NCI-H2196 treated with DMSO at 0.1 percent for 48 hours (cell line): ENCODE measurements at regions not wholly inside any gene's neighbourhood (a gene's known extent, or its start where the extent isn't known, plus 50 kb on each side); places are given as distances from the start of the nearest gene placed in this dataset.

Experiments
- DNase-seq: peaks from one replicate; lab custom pipeline; 2025; ENCODE audit not compliant: unreplicated experiment; lab: John Stamatoyannopoulos, UW

DNA sequence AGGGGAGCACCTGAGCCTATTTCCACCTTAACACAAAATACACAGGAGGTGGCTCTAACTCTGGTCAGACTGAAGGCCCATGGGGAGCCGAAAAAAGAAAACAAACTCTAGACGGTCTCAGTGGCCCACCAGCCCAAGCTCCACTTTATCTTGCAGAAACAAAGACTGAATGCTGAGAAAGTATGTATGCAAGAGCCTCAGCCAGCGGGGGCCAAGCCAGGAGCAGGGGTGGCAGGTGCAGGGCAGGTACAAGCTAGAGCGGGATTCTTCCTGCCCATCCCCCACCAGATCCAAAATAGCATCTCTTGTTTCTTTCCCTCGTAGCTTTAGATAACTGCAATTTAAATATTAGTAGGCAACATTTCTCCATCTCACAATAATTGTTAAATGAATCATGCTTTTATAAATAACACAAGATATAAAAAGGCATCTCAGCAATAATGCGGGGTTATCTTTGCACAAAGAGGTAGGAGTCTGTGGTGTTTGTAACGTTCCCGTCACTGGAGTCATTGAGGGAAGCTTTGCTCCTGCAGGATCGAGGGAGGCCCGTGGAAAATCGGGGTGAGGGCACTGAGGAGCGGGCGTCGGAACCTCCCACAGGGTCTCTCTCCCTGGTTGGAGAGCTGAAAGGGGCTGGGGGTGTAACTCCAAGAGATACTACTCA is 418.0 kb downstream of the SHANK2 start:
- DNase-seq = no peak

DNA sequence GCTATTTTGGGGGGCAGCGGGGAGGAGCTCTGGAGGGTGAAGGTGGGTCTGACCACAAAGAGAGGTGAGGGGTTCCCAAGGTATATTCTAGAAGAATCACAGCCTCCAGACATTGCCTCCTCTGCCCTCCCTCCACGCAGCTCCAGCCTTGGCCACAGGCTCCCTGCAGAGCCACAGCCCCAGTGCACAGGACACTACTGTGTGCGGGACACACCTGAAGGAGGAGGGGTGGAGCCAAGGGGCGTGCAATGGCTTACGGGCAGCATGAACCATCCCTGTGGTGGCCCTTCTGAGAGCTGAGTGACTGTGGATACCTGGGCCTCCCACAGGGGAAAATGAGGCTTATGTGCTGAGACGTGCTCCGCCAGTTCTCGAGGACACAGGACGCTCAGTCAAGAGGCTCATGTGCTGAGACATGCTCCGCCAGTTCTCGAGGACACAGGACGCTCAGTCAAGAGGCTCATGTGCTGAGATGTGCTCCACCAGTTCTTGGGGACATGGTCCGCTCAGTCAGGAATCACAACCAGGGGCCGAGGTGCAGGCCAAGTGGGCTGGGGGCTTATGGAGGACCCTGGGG is 417.3 kb downstream of the SHANK2 start:
- DNase-seq = no peak

DNA sequence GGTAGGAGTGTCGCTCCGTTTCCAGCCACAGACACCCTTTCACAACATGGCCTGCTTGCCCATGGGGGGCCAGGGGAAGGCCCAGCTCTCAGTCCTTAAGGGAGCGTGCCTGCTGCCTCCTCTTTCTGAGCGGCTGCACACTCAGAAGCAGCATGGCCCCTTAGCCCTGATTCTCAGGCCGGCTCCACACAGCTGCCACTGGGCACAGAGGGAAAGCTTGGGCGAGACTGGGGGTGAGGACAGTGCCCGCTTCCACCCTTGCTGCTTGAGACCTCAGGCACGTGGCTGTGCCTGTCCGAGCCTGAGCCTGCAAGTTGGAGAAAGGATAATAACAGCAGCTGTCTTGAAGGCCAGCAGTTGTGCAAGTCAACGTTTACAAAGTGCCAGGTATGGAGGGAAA is 416.3 kb downstream of the SHANK2 start:
- DNase-seq = no peak

DNA sequence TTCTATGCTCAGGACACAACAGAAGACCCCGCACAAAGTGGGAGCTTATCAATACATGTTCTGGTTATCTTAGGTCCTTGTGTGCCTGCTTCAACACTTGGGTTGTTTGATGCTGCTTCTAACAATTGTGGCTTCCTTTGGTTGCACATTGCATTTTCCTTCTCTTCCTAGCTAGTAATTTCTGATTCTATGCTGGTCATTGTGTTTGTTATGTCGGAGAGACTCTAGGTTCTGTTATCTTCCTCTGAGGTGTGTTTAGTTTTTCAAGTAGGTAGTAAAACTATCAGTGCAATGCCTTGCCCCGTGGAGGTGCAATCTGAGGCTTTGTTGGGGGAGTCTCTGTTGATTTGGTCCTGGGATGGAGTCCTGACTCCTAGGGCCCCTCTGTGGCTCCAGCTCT is 414.2 kb downstream of the SHANK2 start:
- no peak for DNase-seq

DNA sequence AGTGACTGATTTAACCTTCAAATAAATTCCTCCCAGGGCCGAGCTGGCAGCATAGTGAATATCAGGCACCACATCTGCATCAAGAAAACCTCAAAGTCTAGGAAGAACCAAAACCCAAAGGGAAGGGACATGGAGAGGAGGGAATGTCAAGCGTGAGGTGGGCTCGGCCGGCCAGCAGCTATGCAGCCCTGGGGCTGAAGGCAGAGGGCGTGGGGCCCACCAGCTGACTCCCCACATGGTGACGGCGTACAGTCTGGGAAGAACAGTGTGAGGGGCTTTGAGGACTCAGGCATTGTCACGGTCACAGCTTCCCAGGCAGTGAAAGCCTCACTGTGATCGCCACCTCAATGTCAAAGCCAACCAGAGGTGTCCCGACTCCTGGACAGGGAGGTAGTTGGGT is 412.5 kb downstream of the SHANK2 start:
- DNase-seq = no peak

DNA sequence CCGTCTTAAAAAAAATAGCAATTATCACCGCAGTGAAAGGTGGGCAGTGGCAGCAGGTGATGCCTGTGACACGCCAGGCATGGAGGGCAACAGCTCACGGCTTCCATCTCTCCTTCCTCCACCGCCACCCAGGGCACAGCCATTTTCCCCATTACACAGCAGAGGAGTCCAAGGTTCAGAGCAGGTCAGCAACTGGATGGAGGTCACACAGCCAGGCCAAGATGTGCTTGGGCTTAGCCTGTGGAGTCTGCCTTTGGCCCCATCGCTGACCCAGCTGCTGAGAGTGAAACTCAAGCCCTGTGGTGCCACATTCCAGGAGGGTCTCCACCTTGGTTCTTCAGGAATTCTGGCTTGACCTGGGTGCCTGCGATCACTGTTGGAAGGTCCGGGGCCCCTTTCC is 411.1 kb downstream of the SHANK2 start:
- DNase-seq = no peak

DNA sequence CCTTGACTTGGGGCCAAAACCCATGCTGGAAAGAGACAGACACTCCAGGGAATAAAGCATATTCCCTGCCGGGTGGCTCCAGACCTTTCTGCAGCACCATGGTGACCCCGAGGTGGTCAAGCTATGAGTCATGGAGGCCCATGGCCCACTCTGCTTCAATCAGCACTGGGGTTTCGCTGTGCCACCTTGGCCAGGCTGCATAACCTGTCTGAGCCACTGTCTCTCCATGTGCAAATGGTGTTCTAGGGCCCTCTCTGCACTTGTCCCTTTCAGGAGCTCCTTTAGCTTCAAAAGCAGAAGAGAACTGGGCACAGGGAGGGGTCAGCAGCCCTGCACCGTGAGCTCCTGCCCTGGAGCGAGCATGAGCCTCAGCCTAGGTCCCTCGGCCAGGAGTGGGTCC is 410.1 kb downstream of the SHANK2 start:
- DNase-seq = no peak

DNA sequence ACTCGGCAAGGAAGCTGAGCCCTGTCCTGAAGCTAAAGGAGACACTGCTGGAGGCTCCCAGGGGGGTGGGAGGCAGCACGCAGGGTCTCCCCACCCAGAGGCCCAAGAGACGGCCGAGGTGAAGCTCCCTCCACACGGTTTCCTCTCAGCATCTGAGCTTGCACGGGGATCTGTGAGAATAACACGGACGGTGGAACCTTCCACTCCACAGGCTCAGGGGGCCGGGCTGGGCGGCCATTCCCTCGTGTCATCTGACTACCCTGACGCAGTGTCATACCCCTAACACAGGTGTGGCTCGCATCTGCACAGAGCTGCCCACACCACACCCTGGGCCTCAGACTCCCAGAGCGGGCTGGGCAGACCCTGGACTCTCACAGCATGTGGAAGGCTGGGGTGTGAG is 409.7 kb downstream of the SHANK2 start:
- no peak for DNase-seq

DNA sequence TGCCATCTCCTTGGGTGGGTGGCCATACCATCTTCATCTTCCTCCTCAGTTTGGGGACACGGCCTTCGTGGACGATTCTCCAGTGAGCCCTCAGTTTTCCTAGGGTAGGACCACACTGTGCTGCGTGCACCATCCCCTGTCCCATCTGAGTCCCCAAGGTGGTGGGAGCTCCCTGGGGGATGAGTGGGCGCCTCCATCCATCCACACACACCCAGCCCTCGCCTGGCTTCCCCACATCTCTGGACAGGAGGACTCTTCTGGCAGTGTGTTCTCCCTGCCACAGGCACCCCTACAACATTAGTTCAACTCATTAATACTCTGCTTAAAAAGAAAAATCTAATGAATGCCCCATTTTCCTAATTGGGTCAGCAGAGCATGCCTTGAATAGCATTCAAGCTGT is 408.5 kb downstream of the SHANK2 start:
- DNase-seq = no peak

DNA sequence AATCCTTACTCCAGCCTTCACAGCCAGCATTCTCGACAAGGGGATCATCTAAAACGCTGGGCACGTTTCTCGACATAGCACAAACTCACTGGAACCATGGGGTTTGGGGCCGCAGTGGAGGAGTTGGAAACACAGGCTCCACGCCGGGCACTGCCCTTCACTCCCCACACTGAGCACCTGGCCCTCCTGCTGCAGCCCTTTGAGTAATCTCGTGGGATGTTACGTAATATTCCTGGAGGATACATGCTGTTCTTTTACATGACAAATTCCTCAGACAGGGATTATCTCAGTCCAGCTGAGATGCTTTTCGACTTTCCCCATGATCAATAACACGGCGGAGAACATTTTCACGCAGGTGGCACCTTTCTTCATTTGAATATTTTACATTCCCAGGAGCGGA is 408.0 kb downstream of the SHANK2 start:
- DNase-seq = no peak

DNA sequence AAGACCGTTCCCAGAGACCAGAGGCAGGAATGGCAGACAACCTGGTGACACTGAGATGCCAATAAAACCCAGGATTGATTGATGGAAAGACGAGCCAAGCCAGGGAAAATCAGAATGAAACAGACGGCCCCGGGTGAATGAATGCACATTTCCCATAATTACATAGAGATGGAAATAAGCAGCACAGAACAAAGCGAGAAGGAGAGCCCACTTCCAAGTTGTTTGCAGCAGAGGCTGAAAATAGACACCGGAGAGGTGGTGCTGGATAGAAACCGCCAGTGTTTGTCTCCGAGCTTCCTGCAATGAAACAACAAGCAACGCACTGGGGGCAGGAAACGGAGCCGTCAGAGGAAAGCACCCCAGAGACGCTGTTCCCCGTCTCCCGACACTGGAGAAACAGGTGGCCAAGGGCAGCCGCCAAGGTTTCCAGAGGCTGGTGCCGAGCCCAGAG is 406.8 kb downstream of the SHANK2 start:
- no peak for DNase-seq

DNA sequence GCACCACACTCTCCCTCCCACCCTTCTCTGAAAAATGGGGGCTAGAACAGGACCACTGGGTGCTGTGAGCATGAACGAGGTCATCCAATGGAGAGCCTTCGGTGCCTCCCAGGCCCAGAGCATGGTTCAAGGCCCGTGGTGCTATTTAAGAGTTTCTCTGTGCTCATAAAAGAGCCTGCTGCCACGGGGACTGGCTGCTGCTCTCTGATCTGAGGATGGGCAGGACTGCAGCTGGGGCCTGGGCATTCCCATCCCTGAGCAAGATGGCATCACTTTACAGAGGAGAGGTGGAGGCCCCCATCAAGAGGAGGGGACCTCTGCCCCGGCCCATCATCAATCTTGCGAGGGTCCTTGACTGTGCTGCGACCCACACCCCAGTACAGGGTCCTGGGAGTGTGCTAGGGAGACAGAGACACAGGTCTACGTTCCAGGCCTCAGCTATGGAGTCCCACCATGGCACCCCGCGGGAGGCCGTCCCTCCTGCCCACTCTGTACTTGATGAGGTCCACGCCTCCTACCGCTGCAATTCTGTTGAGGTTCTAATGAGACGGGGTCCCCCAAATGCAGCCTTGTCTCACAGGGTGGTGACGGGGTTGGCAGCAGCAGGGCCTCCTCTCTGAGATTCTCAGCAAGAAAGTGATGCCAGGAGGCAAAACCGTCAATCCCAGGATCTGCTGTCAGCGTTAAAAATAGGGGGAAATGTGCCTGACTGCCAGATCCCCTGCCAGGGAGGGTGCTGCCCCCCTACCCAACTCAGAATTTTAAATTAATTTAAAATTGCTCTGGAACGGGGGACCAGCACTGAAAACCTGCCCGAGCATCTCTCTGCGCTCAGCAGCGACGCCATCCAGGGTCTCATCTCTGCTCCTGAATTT is 405.4 kb downstream of the SHANK2 start:
- no peak for DNase-seq

DNA sequence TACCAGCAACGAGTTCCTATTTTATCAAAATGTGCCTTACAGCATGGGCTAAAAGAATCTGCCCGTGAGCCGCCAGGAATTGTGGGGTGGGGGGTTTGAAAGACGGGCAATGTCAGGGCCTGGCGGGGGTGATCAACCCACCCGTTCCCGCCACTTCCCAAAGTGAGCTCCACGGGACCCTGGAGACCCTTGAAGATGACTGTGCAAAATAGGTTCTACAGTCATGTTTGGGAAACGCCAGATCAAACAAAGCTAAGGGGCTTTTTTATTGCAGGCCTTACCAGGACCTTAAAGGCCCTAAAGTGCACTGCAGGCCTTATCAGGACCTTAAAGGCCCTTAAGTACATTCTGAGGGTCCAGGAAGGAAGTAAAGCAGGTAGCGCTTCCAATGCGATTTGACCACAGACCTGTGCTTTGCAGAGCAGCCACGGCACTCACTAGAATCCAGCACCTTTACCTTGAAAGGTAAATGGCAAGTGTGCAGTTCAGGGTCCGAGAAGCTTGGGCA is 404.1 kb downstream of the SHANK2 start:
- DNase-seq = no peak

DNA sequence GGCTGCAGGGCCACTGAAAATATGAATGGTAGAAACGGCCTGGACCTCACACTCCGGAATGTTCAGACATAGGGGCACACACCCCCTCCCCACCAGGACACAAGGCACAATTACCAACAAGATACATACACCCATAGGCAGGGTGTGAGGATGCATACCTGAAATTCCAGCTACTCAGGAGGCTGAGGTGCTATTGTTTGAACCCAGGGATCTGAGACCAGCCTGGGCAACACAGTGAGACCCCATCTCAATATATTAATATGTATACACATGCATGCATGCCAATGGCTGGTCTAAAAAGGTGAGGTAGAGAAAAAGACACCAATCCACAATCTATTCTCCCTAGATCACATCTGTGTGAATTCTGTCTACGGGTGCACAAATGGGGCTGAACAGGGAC is 403.3 kb downstream of the SHANK2 start:
- no peak for DNase-seq

DNA sequence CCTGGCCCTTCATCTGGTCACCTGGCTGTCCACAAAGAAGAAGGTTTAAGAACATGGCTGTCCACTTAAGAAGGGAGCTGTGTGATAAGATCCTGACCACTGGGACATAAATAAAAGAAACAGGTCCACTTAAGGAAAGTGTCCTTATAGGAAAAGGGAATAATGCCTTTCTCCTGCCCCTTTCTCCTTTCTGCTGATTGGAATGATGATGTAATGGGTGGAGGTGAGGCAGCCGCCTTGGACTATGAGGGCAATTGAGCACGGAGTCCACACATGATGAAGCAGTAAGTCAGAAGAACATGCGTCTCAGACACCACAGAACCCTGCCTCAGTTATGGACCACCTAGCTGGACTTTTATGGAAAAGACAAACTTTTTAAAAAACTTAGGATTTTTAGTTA is 401.1 kb downstream of the SHANK2 start:
- no peak for DNase-seq

DNA sequence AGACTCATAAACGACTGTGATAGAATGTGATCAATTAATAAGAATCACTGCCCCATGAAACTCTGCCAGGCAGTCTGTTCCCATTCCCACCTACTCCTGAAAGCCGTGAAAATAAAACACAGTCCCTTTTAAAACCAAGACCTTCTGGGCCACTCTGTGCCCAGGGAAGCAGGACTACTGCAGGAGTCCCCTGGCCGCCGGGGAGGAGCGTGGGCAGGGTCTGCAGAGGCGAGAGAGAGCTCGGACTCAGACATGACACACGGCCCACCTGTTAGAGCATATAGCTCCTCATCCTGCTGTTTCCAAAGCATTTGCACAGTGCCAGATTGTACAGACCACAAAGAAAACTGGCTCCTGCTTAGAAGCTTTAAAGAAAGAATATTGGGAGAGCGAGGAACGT is 400.5 kb downstream of the SHANK2 start:
- DNase-seq = no peak

DNA sequence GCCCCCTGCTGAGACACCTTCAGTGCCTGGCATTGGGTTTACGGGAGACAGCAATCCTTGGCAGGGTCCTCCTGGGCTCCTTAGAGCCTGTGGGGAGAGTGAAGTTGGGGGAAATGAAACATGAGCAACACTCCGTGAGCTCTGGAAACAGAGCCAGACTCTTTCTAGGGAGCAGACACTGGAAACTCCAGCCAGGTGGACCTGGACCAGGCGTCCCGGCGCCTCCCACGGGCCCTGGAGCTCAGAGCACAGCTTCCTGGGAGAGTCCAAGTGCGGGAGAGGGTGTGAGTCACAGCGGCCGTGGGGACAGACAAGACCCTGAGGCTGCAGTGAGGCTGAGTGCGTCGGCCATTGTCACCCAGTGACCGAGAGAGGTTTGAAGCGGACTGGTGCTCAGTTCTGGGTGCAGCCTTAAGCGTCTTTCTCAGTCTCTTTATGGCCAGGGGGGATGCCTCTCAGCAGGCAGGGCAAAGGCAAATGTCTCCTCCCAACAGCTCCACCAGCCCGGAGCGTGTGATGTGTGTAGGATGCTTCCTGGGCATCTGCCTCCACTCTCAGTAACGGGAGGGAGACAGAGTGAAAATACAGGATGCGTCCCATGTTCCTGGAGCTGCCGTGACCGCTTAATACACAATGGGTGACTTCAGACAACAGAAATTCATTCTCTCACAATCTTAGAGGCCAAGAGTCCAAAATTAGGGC is 399.2 kb downstream of the SHANK2 start:
- DNase-seq = no peak

DNA sequence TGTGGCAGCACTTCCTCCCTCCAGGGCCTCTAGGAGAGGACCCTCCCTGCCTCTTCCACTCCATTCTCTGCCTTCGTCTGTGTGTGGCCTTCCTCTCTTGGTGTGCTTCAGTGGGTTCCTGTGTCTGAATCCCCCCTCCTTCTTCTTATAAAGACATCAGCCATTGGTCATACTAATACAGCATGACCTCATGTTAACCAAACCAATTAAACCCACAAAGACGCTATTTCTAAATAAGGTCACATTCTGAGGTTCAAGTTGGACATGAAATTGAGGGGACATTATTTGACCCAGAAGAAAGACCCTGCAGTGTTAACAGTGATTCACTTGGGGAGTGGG is 398.6 kb downstream of the SHANK2 start:
- no peak for DNase-seq

DNA sequence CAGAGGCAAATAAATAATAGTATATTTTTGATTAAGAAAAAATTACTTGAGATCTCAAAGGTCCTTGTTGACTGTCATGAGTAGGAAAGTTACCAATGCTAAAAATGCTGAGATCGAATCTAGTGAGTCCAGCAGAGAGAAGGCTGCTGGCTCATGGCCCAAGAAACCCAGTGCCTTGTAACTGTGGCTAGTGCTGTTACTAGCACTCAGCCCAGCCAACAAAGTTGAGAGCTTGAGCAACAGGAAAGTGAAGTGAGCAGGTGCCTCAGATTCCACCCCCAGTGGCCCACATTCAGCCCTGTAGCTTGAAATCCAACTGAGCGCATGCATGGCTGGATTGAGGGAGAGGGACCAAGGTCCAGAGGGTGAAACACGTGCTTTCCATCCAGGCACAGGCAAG is 398.2 kb downstream of the SHANK2 start:
- no peak for DNase-seq

DNA sequence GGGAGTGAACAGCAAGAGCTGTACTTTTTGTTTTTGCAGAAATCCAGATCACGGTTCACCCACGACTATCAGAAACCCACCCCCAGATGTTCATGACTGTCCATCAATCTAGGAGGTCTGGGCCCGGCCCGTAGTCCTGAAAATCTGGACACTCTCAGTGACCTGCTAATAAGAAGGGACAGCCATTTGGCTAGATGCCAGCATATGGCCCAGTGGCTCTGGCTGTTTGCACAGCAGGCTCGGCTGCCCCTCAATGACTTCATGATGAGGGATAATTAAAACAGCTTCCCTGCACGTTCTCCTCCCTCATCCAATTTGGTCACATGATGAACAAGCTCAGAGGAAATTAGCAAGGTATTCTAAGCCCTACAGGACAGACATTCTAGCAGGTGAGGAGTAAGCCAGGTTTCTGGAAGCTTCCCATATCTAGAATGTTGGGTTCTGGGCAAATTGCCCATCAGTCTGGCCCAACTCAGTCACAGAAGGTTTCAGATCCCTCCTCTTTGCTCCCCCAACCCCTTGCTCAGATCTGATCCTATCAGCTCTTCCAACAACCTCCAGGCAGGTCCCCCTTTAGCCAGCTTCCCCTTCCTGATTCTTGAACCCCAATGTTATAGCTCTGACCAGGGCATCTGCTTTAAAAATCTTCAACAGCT is 397.3 kb downstream of the SHANK2 start:
- DNase-seq = peak; percentile 72

DNA sequence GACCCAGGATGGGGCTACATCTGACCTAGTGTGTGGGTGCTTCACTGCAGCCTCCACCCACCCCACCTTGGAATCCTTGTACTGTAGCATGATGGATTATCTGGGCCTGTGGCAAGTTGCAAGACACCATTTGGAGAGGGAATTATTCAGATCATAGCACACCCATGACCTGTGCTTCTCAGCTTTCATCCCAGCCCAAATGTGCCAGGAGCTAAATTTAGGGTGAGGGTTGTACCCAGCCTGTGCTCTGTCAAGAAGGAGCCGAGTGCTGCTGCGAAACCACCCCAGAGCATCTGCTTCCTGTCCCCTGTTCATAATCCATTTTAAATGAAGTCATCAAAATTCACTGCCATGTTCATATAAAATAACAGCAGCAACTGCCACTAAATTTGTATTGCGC is 394.5 kb downstream of the SHANK2 start:
- no peak for DNase-seq
